ENCODE measurements at regions not wholly inside any gene's neighbourhood (a gene's known extent, or its start where the extent isn't known, plus 50 kb on each side); places are given as distances from the start of the nearest gene placed in this dataset.
"Not testable (repeated sequence)": the region's sequence is repeated elsewhere in the genome, so short reads cannot be mapped to it uniquely, and the experiment has no call there.

- no peak for DNase-seq
Observed at GRCh38 chr13:65784088-65784816, 1445.9 kb downstream of the PCDH9 start.

- no peak for DNase-seq
Observed at GRCh38 chr13:65783383-65783782, 1446.8 kb downstream of the PCDH9 start.

- DNase-seq, result not testable (repeated sequence)
Observed at GRCh38 chr13:65771704-65772313, 1458.3 kb downstream of the PCDH9 start.

GRCh38 chr13:65768545-65768944, 1461.6 kb downstream of the PCDH9 start:
- no peak for DNase-seq

GRCh38 chr13:65763811-65764210, 1466.3 kb downstream of the PCDH9 start:
- no peak for DNase-seq

- no peak for DNase-seq
Observed at GRCh38 chr13:65762012-65762411, 1468.1 kb downstream of the PCDH9 start.

- no peak for DNase-seq
Observed at GRCh38 chr13:65756071-65756671, 1474.0 kb downstream of the PCDH9 start.

- DNase-seq, result no peak
Observed at GRCh38 chr13:65748227-65748626, 1481.9 kb downstream of the PCDH9 start.

GRCh38 chr13:65746406-65746921, 1483.7 kb downstream of the PCDH9 start:
- DNase-seq, result no peak

GRCh38 chr13:65744836-65745235, 1485.3 kb downstream of the PCDH9 start:
- DNase-seq, result peak; percentile 27

- DNase-seq, result no peak
Observed at GRCh38 chr13:65733110-65733509, 1497.0 kb downstream of the PCDH9 start.

GRCh38 chr13:65727070-65727469, 1503.1 kb downstream of the PCDH9 start:
- no peak for DNase-seq

GRCh38 chr13:65725006-65725405, 1505.1 kb downstream of the PCDH9 start:
- peak; percentile 1 for DNase-seq

GRCh38 chr13:65724226-65724625, 1505.9 kb downstream of the PCDH9 start:
- DNase-seq, result peak; percentile 17

- DNase-seq, result no peak
Observed at GRCh38 chr13:65722506-65722905, 1507.6 kb downstream of the PCDH9 start.

- DNase-seq, result no peak
Observed at GRCh38 chr13:65719831-65720230, 1510.3 kb downstream of the PCDH9 start.

GRCh38 chr13:65710514-65710913, 1519.6 kb downstream of the PCDH9 start:
- DNase-seq, result no peak

- no peak for DNase-seq
Observed at GRCh38 chr13:65697843-65698242, 1532.3 kb downstream of the PCDH9 start.

GRCh38 chr13:65679240-65679639, 1550.9 kb downstream of the PCDH9 start:
- DNase-seq, result peak; percentile 8

GRCh38 chr13:65677906-65678305, 1552.2 kb downstream of the PCDH9 start:
- peak; percentile 4 for DNase-seq

GRCh38 chr13:65675383-65675782, 1554.8 kb downstream of the PCDH9 start:
- not testable (repeated sequence) for DNase-seq

- no peak for DNase-seq
Observed at GRCh38 chr13:65670014-65670625, 1560.0 kb downstream of the PCDH9 start.

GRCh38 chr13:65660731-65661130, 1569.4 kb downstream of the PCDH9 start:
- DNase-seq, result no peak
